GM23338 (cell line): ENCODE measurements at regions not wholly inside any gene's neighbourhood (a gene's known extent, or its start where the extent isn't known, plus 50 kb on each side); places are given as distances from the start of the nearest gene placed in this dataset.

Experiments
- ATAC-seq: fragments of 200-7000 bp; cut with Tn5 transposase; 3 replicates; pipeline ENCODE4 v1.9.1; 2020
- DNase-seq: peaks from one replicate; pipeline ENCODE4 v3.0.0-alpha.2; 2015; ENCODE audit warnings: low spot score
- H2AFZ ChIP-seq: fragments of 200-600 bp; sonication (generic); 2 replicates; pipeline ENCODE4 v1.8.0; 2016; ENCODE audit warnings: antibody characterized with exemption, mild to moderate bottlenecking, moderate library complexity
- H3F3A ChIP-seq: fragments of 200-600 bp; sonication (generic); replicated peaks from 2 replicates; pipeline ENCODE4 v1.8.0; 2017; ENCODE audit warnings: antibody characterized with exemption, mixed run types, low read depth
- H3K27ac ChIP-seq: fragments of 200-600 bp; sonication (generic); 2 replicates; pipeline ENCODE4 v1.6.1; 2016; ENCODE audit warnings: low read depth
- H3K27me3 ChIP-seq: fragments of 200-600 bp; sonication (generic); 2 replicates; pipeline ENCODE4 v1.8.0; 2016; ENCODE audit warnings: mild to moderate bottlenecking, mixed run types, moderate library complexity; ENCODE audit not compliant: insufficient read depth
- H3K36me3 ChIP-seq: fragments of 200-600 bp; sonication (generic); 2 replicates; pipeline ENCODE4 v1.8.0; 2016; ENCODE audit warnings: mild to moderate bottlenecking; ENCODE audit not compliant: insufficient read depth
- H3K4me1 ChIP-seq: fragments of 200-600 bp; sonication (generic); 2 replicates; pipeline ENCODE4 v1.8.0; 2016; ENCODE audit warnings: mild to moderate bottlenecking, moderate library complexity; ENCODE audit not compliant: insufficient read depth
- H3K4me2 ChIP-seq: fragments of 200-600 bp; sonication (generic); 2 replicates; pipeline ENCODE4 v1.7.1; 2017; ENCODE audit warnings: mixed run types
- H3K4me3 ChIP-seq: fragments of 200-600 bp; sonication (generic); 2 replicates; pipeline ENCODE4 v1.6.1; 2016; ENCODE audit warnings: mixed run types
- H3K79me2 ChIP-seq: fragments of 200-600 bp; sonication (generic); replicated peaks from 2 replicates; pipeline ENCODE4 v1.8.0; 2017; ENCODE audit warnings: mild to moderate bottlenecking; ENCODE audit not compliant: insufficient read depth
- H3K9me2 ChIP-seq: fragments of 200-600 bp; sonication (generic); 2 replicates; pipeline ENCODE4 v1.8.0; 2017; ENCODE audit not compliant: insufficient read depth
- H4K20me1 ChIP-seq: fragments of 200-600 bp; sonication (generic); replicated peaks from 2 replicates; pipeline ENCODE4 v1.8.0; 2017; ENCODE audit warnings: mild to moderate bottlenecking; ENCODE audit not compliant: insufficient read depth
- H3K27ac Mint-ChIP-seq: 2 replicates; pipeline ENCODE4 v1.8.0; 2020; ENCODE audit warnings: inconsistent platforms, mild to moderate bottlenecking, moderate library complexity, mixed read lengths
- H3K27me3 Mint-ChIP-seq: 3 replicates; pipeline ENCODE4 v1.8.0; 2022; ENCODE audit warnings: low read depth, mild to moderate bottlenecking, moderate library complexity, mixed read lengths, inconsistent platforms; ENCODE audit not compliant: insufficient read depth, poor library complexity
- H3K36me3 Mint-ChIP-seq: 3 replicates; pipeline ENCODE4 v1.8.0; 2021; ENCODE audit warnings: low read depth, mild to moderate bottlenecking, inconsistent platforms, moderate library complexity, mixed read lengths
- H3K4me1 Mint-ChIP-seq: 3 replicates; pipeline ENCODE4 v1.8.0; 2020; ENCODE audit warnings: mild to moderate bottlenecking, inconsistent platforms, mixed read lengths
- H3K4me3 Mint-ChIP-seq: 3 replicates; pipeline ENCODE4 v1.8.0; 2021; ENCODE audit warnings: moderate library complexity, mild to moderate bottlenecking, inconsistent platforms, mixed read lengths
- H3K9me3 Mint-ChIP-seq: 3 replicates; pipeline ENCODE4 v1.8.0; 2020; ENCODE audit warnings: moderate library complexity, mild to moderate bottlenecking, inconsistent platforms, mixed read lengths
- ETS1 ChIP-seq: IDR thresholded peaks from 2 replicates; pipeline ENCODE4 v1.6.1; 2016; ENCODE audit warnings: antibody characterized with exemption
- NANOG ChIP-seq: IDR thresholded peaks from 2 replicates; pipeline ENCODE4 v1.6.1; 2016; ENCODE audit warnings: antibody characterized with exemption, borderline replicate concordance
- POLR2AphosphoS5 ChIP-seq: IDR thresholded peaks from 2 replicates; pipeline ENCODE4 v1.6.1; 2016; ENCODE audit warnings: antibody characterized with exemption, low read depth
- ZNF331 ChIP-seq: fragments of 250-450 bp; sonication (Bioruptor Pico); IDR thresholded peaks from 2 replicates; pipeline ENCODE4 v1.5.0; 2020; ENCODE audit warnings: low read depth, mild to moderate bottlenecking, moderate library complexity
- ZNF462 ChIP-seq: fragments of 250-450 bp; sonication (Bioruptor Pico); IDR thresholded peaks from 2 replicates; pipeline ENCODE4 v1.5.0; 2020; ENCODE audit warnings: mild to moderate bottlenecking, moderate library complexity

- Histone ChIP-seq H3K79me2 (no peaks in the 10 kb centered on the region), H3K4me1 (peaks cover 14% of the 10 kb centered on the region), H4K20me1 (no peaks in the 10 kb centered on the region), H3K4me3 (no peak overlapping the region), H2AFZ (no peak overlapping the region), H3K36me3 (no peaks in the 10 kb centered on the region), H3K4me2 (0 out of 2 replicates have a peak overlapping the region, but pooled peaks have one; percentile 35), H3F3A (no peaks in the 10 kb centered on the region), H3K27ac (peak overlapping the region; percentile 65; the same call in 1 of the 2 replicates), H3K9me2 (no peaks in the 10 kb centered on the region), H3K27me3 (no peaks in the 10 kb centered on the region)
- Mint-ChIP-seq H3K9me3 (no peaks in the 10 kb centered on the region; the same call in 1 of the 3 replicates), H3K27me3 (no peaks in the 10 kb centered on the region), H3K4me1 (peaks cover 14% of the 10 kb centered on the region), H3K36me3 (peaks cover 6% of the 10 kb centered on the region; the same call in 2 of the 3 replicates), H3K27ac (peak overlapping the region; percentile 85), H3K4me3 (peak overlapping the region; percentile 33; the same call in 1 of the 3 replicates)
- 0 out of 2 replicates have a peak, but pooled peaks have one; percentile 10 for TF ChIP-seq ZNF462
- no peak for TF ChIP-seq POLR2AphosphoS5
- DNase-seq = peak; percentile 35
- peak; percentile 83 for ATAC-seq
Observed at GRCh38 chrX:98141466-98141865, 1257.8 kb downstream of the RPA4 start.

- Mint-ChIP-seq H3K27ac (no peak overlapping the region), H3K4me1 (peaks cover 4% of the 10 kb centered on the region; the same call in 1 of the 3 replicates), H3K36me3 (peaks cover 6% of the 10 kb centered on the region; the same call in 2 of the 3 replicates), H3K9me3 (peaks cover 6% of the 10 kb centered on the region; the same call in 2 of the 3 replicates), H3K27me3 (no peaks in the 10 kb centered on the region), H3K4me3 (no peak overlapping the region)
- H3K27ac ChIP-seq = no peak overlapping the region
- no peak for ATAC-seq
- no peaks in the 10 kb centered on the region for H3F3A ChIP-seq
- no peaks in the 10 kb centered on the region for H4K20me1 ChIP-seq
- no peaks in the 10 kb centered on the region for H3K36me3 ChIP-seq
- H3K27me3 ChIP-seq = no peaks in the 10 kb centered on the region
- H3K4me1 ChIP-seq = peaks cover 19% of the 10 kb centered on the region
- no peak for DNase-seq
- no peak overlapping the region for H3K4me3 ChIP-seq
- H3K4me2 ChIP-seq = no peak overlapping the region
- no peaks in the 10 kb centered on the region for H3K9me2 ChIP-seq
- no peak overlapping the region for H2AFZ ChIP-seq
- H3K79me2 ChIP-seq = no peaks in the 10 kb centered on the region
- no peak for TF ChIP-seq NANOG
- TF ChIP-seq ZNF331 (CRISPR knock-in tag) = no peak
- TF ChIP-seq ZNF462 = no peak
- TF ChIP-seq ETS1 = no peak
Observed at GRCh38 chrX:98191003-98191402, 1307.3 kb downstream of the RPA4 start.
